ENCODE measurements at regions not wholly inside any gene's neighbourhood (a gene's known extent, or its start where the extent isn't known, plus 50 kb on each side); places are given as distances from the start of the nearest gene placed in this dataset.

DNA sequence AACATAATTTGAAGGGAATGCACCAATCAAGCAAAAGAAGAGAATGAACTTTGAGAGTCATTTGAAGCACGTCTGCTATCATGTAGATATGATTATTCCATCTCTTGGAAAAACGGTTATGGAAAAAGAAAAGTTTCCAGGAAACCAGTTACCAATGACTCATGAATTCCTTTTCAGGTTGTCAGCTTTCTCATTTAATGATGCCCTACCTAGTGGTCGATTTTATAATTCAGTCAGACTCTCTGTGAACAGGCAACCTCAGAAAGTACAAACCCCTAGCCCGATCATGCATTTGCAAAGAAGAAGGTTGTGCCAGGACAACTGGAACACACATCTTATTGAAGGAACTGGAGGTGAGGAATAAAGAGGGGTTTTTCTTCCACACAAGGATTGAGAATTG, 355.1 kb upstream of the GRIA1 start:
- TF ChIP-seq, protein P1, sequence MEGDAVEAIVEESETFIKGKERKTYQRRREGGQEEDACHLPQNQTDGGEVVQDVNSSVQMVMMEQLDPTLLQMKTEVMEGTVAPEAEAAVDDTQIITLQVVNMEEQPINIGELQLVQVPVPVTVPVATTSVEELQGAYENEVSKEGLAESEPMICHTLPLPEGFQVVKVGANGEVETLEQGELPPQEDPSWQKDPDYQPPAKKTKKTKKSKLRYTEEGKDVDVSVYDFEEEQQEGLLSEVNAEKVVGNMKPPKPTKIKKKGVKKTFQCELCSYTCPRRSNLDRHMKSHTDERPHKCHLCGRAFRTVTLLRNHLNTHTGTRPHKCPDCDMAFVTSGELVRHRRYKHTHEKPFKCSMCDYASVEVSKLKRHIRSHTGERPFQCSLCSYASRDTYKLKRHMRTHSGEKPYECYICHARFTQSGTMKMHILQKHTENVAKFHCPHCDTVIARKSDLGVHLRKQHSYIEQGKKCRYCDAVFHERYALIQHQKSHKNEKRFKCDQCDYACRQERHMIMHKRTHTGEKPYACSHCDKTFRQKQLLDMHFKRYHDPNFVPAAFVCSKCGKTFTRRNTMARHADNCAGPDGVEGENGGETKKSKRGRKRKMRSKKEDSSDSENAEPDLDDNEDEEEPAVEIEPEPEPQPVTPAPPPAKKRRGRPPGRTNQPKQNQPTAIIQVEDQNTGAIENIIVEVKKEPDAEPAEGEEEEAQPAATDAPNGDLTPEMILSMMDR (IDR thresholded peaks at IDR 0.05): no peak
- no peak for TF ChIP-seq POLR2AphosphoS5 (IDR thresholded peaks at IDR 0.05)

Measured in upper lobe of left lung (tissue), 4 donors.